ENCODE measurements at regions not wholly inside any gene's neighbourhood (a gene's known extent, or its start where the extent isn't known, plus 50 kb on each side); places are given as distances from the start of the nearest gene placed in this dataset.

DNA sequence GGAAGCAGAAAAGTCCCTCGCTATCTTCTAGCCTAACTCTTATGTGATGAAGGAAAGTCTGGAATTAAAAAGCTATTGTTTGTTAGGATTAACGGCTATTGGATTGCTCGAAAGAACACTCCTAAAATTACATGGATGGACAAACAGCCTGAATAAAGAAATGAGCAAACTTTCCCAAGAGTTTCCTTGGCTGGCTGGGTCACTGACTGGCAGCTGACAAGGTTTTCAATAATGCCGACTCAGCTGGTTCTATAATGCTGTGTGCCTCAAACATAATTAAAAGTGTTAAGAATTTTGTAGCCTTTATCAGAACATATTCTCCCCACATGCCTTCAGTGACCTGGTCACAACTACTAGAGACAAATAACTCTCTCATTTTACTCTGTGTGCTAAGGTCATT, 142.9 kb upstream of the ADAMTS9 start:
- DNase-seq: no peak

DNA sequence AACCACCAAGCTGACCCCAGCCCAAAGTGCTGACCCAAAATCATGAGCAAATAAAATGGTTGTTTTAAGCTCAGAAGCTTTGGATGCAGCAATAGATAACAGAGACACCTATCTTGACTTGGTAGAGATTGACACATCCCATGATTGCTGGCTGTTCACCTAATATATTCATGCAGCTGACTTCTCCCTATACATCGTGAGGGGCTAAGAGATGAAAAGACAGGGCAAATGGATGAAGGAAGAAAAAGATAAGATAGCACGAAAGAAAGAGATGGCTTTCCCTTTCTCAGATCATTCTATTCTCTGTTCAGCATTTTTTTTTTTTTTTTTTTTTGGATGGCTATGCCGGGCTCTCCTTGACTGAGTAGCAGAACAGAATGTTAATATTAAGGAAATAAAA, 141.5 kb upstream of the ADAMTS9 start:
- DNase-seq: no peak

DNA sequence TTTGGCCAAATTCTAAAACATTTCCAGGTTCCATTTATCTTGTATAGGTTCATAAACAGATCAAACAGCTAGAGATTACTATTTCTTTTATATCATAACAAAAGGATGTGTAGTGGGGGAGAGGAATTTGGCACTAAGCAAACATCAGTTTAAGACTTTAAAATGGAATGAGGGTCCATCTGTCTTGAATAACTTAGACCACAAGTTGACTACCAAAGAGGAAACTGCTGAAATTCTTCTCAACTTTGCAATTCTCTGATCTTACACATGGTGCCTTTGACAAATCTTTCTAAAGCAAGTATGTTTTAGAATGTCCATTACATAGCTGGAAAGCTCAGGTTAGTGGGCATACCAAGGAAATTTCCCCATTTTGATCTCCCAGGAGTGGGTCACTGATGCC, 140.5 kb upstream of the ADAMTS9 start:
- peak; percentile 77 for DNase-seq

DNA sequence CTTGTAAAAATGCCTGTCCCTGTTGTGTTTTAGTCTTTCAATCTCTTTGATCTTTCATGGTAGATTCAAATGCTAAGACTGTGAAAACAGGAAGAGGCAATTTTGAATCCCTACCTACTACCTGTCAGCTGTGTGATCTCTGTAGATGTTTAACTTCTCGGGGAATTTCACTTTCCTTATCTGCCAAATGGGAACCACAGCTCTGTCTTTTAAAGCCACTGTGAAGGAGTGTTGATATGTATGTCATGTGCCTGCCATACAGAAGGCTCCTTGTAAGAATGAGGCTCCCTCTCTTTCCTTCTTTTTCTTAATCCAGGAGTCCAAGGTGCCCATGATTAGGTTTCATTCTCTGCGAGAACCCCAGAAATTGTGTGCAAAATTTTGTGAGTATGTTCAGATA, 139.6 kb upstream of the ADAMTS9 start:
- DNase-seq: no peak

DNA sequence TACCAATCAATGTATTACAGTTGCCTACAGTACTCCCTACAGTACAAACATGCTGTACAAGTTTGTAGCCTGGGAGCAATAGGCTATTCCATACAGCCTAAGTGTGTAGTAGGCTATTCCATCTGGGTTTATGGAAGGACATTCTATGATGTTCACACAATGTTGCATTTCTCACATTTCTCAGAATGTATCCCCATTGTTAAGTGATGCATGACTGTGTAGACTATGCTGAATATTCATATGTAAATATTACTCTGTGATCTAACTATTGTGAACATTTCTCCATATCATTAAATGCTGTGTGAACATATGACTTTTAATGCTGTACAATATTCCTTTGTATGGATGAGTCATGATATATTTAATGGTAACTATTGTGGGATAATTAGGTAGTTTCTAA, 139.2 kb upstream of the ADAMTS9 start:
- DNase-seq: no peak

DNA sequence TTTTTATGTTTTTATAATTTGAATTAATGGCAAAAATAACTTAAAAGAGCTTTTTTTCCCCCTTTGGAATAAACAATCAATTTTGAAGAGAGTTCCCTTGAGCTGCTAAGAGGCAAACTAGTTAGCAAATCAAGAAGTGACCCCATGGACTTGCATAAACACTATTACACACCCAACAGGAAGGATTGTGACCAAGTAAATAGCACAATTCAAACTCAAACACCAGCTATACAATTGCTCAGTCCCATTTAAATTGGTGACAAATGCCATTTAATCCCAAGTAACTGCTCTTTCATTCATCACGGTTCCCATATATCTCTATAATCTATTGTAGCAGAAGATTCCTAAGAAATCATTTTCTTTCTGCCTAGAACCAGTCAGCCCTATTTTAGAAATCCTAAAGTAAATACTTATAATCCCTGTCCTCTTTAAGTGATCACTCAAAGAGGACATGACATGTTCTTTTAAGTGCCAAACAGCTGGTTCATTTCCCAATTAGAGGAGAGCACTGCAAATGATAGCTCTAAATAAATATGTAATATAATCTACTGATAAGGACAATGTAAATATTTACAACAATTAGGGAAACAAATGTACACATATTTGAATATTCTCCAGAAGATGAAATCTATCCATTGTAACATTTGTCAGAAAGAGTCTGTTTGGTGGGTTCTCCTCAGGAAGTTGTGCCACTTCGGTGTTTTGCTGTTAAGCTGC, 137.8 kb upstream of the ADAMTS9 start:
- no peak for DNase-seq

DNA sequence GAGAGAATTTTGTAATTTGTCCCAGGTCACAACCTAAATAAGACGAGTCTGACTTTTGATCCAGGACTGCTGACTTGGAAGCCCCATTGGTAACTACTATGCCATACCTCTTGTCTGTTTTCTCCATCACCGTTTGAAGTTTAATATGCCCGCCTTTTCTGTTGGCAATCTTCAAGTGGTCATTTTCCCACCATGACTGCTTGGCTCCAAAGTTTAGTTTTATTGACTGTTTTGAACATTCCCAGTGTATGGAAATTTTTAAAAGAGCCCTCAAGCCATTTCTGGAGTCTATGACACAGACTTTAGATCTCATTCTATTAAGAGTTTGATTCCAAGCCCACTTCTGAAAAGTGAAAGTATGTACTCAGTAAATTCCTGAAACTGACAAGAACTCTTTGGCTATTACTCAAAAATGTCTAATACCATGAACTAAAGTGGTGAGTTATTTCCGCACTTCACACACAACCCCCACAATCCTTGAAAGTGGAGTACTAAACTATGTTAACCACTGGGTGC, 136.7 kb upstream of the ADAMTS9 start:
- peak; percentile 64 for DNase-seq

DNA sequence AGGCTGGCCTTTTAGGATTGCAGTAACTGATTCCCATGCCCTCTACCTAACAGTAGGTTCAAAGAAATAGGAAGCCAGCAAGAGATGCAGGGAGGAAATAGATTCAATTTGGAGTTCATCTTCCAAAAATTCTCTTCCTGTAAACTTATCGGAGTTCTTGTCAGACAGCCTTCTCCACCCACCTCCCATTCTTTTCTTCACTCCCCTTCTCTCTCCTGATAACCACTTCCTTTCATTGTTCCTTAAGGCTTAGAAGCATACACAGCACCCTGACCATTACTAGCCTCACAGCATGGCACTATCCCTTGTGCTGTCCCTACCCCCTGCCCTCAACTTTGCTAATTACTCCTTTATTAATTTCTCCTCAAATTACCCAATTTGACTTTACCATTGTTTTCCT, 130.4 kb upstream of the ADAMTS9 start:
- no peak for DNase-seq

DNA sequence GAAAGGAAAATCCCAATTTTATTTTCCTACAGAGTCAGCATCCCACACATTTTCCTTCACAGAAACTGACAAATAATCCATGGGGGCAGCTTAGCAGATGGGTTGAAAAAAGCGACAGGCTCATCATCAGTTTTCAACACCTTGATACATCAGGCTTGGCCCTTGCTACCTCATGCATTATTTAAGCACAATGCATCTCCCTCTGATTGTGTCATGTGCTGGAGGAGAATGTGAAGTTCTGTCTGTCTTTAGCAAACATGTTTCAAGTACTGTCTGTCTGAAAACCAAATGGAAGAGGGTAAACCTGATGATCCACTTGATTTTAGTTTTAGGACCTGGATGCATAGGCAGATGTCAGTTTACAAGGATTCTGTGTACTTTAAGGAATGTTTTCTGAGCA, 128.6 kb upstream of the ADAMTS9 start:
- no peak for DNase-seq

DNA sequence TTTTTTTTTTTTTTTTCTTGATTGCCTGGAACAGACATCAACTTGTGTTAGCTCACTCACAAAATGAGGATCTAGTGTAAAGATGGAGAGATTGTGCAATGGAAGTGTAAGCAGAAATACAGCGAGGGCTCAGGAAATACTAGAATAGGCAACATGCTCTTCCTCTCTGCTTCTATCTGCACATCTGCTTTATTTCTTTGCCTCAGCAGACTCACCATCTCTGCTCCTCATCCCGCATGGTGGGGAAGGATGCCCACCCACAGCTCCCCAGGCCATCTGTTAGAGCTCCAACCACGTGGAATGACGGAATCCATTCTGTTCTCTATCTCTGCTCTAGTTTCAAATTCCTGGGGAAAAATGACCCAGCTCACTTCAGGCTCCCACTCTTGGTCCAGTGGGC, 128.0 kb upstream of the ADAMTS9 start:
- peak; percentile 7 for DNase-seq

DNA sequence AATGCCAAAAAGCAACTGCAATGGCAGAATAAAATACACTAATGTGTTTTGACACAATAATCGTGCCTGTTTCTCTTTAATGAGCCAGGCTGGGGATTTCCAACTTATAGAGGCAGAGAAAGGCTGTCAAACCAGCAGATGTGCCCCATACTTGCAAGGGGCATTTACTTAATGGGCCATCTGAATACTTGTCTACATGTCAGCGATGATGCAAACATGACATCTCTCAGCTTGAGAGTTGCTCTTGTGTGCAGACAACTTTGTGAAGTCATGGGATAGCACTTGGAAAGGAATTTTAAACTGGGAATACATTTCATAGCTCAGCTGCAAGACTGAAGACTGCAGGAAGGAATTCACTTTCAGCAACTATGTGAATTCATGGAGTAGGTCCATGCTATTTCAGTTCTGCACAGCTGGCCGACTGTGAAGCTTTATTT, 127.4 kb upstream of the ADAMTS9 start:
- DNase-seq: peak; percentile 78

DNA sequence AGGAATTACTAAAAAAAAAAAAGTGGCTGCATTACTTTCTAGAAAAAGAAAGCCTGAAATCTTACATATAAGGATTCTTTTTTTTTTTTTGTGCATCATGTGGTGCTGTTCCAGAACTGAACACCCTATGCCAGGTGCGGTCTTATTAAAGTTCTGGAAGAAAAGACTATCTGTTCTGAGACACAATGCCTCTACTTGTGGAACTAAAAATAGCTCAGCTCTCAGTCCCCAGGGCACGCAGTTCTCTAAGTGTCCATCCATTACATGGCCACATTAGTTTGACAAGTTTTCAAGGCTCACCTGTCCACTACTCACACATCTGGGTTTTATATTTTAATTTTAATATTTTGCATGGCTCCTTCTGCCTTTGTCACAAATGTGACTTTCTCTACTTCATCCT, 126.6 kb upstream of the ADAMTS9 start:
- DNase-seq: no peak

DNA sequence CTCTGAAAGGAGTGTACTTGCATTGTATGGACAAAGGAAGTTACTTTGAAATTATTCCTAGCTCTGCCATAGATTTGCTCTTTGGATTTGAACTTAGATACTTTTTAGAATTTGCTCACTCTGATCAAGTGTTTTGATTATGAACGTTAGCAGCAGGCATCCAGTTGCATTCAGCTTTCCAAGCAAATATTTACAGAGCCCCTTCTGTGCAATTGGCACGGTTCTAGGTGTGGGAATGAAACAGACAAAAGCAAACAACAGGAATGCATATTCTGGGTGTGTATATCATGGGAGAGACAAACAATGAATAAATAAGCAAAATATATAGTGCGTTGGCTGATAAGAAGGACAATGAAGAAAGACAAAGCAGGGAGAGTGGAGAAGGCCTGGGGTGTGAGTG, 125.5 kb upstream of the ADAMTS9 start:
- DNase-seq: no peak

DNA sequence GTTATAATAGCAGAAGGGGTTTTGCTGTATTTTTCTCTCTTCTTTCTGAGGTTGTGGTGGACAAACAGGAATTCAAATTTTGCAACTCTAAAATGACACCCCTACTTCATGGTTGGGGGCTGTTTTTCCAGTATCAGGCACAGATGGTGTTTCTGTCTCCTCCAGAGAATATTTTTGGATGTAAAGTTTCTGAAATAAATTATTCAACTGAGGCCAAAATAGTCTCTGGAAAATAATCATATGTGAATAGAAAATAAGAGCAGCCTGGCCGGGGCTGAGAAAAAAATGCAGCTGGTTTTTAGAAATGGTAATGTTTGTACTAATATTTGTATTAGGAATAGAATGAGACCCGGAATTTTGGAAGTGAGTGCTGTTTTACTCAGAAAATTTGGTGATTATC, 121.3 kb upstream of the ADAMTS9 start:
- DNase-seq: no peak

DNA sequence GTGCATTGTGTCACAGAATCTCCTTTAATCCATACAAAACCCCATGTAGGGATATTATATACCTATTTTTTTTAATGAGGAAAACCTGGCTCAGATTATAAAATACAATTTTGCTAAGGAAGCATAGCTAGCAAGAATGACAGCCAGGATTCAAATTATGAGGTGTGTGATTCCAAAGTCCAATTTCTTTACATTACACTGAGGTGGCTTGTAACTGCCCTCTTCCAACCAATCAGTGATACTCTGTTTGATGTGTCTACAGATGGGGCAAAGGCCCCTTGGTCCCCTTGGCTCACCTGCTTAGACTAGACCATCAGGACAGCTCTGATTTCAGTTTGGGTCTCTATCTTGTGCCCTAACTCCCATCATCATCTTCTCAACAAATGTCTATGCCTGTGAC, 120.3 kb upstream of the ADAMTS9 start:
- no peak for DNase-seq

DNA sequence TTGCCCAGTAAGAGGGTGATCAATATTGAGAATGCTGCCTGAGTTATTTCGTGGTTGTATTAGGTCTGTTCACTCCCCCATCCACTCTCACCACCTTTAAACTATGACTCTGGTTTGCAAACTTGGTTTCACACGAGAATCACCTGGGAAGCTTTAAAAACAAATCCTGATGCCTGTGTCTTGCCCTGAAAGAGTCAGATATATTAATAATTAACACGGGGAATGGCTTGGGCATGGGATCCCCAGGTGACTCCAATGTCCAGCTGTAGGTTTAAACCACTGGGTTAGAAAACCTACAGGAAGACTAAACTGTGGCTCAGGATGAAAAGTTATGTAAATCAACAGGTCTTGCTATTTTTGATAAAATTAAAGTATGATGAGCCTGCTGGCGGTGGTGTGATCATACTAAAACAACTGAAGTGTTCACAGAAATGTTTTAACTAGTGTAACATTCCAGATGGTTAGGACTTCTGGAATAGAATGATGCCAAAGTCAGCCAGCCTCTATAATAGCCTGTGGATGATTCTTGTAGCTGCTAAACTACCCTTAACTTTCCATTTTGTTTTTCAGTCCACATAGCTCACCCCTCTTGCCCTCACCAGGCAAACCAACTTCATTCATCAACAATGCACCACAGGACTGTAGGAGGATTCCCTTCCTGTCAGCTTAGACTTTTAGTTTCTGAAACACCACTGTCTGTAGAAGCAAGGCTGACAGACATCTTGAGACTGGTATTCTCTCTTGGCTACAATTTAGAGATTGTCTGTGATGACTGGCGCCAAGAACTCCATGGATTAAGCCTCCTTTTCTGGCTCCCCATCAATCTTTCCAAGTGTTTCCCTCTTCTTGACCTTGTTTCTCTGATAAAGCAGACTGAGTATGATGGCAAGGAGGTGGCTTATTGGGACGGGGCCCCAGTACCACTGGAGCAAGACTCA, 119.1 kb upstream of the ADAMTS9 start:
- no peak for DNase-seq

DNA sequence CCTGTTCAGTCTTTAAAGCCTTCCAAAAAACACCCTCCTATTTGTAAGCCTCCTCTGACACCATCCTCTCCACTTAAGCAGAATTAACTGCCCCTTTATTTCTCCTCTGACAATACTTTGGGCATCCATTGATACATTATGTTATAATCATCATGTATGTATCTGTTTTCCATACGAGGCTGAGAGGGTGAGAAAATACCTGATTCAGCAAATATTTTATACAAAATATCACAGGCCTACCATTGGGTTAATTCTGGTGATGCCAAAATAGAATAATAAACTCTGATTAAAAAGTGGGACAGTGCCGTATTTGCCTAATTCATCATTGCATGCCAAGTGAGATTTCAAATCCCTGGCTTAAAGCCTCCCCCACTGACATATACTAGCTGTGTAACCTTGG, 118.2 kb upstream of the ADAMTS9 start:
- DNase-seq: no peak

DNA sequence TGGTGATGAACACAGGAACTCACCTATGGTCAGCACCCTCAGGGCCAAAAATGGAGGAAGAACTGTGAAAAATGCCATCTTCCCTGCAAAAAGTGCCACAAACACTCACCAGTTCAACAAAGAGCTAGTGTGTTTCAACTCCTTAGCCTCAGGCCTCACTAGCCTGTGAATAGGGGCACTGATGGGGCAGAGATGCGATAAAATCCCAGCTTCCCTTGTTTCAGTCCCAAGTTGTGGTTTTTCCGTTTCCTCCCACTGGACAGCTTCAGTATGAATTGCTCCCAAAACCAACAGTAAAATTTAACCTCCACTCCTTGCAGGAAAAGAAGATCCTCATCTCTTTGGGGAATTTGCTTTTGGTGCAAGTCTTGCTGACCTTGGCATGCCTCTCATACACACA, 117.4 kb upstream of the ADAMTS9 start:
- DNase-seq: no peak

DNA sequence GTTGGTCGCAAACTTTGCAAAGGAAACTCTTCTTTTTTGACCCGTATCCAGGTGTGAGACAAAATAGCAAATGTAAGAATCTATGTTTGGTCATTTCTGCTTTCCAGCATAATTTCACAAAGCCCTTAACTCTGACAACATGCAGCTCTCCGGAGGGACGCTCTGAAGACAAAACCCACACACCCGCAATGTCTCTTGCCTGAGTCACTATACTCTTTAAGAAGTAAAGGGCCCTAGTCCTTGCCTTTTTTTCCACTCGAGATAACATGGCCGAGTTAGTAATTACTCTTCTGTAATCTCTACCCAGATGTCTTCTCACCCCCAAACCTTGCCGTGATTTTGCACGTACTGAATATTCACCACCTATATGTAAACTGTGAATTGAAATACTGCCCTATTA, 115.7 kb upstream of the ADAMTS9 start:
- DNase-seq: no peak

DNA sequence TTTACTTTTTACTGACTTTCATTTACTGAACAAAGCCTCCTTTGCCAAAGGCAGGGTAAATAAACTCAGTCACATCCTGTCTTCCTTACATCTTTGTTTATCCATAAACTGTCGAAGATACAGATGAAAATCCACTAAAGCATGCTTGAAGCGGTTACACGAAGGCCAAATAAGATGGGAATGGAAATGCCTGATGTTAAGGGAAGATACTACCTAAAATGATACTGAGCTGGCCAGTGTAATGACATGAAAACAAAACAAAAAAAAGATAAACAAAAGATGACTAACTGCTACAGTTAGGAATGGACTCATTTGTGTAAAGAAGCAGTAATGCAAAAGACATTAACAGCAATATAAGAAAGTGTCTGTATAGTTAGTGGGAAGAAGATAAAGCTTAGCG, 114.7 kb upstream of the ADAMTS9 start:
- DNase-seq: no peak

DNA sequence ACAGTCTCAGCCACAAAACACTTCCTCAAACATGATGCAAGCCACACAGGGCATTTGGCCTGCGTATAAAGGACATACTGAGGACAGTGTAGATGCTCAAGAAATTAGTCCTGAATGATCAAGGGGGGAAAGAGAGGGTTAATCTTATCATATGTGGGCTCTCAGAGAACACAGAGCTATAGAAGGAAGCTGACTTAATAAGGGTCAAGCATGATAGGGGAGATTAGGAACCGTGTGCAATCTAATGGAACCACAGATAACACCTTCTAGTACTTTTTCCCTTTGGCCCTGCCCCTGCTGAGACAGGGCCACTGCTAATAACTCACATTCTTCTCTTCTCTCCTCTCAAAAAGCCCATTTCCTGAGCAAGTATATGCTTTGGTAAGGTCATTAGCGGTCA, 114.1 kb upstream of the ADAMTS9 start:
- DNase-seq: no peak

DNA sequence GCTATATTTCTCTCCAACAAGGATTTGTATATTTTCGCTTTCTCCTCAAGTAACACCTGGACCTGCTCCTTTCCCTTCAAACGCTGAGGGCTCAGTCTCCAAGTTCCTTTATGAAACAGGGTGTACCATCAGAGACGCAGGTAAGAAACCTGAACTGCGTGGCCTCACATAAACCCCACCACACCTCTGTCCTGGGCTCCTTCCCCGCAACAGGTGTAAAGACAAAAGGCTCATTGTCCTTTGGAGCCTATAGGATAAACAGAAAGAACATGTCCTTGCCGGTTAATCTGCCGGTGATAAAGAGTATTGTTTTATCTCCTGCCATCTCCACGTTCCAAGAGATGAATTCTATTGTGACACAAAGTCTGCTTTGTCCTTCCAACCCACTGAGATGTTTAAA, 111.8 kb upstream of the ADAMTS9 start:
- DNase-seq: no peak

DNA sequence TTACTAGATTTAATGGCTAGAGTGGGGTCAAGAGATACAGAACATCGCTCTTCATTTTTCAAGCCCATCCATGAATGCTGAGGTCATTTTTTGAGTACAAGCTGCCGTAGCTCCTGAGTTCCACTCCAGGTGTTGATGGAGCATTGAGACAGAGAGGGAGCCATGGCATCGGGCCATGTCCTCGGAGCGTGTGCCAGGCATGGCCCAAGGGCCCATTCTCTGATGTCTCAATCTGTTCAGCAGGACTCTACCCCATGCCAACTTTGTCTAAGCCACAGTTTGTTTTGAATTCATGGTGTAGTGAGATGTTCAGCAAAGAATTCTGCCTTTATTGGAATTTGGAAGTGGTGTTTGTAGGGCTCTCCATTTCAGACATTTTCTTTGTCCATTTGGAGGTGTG, 110.5 kb upstream of the ADAMTS9 start:
- no peak for DNase-seq

Measured in fibroblast of skin of abdomen (primary cell).